A549 (cell line): ENCODE measurements at regions not wholly inside any gene's neighbourhood (a gene's known extent, or its start where the extent isn't known, plus 50 kb on each side); places are given as distances from the start of the nearest gene placed in this dataset.

Source experiments
- ATAC-seq, 2 experiments: fragments of 200-7000 bp in 1 of 2; fragments of >200 bp in 1 of 2; cut with Nextera tagmentation in 1 of 2; cut with Tn5 transposase in 1 of 2; 3 replicates each; pipeline versions ENCODE4 v1.8.0 to v1.9.1; 2018 to 2020; ENCODE audit warnings: mild to moderate bottlenecking in 1 of 2, moderate library complexity in 1 of 2
- CTCF ChIA-PET: fragments of 300-600 bp; sonication (Branson Sonifier 250); formaldehyde crosslinking; extraction: SDS; loops from one replicate; lab custom pipeline; 2021; ENCODE audit warnings: antibody characterized with exemption, inconsistent platforms; lab: Yijun Ruan, JAX
- POLR2A ChIA-PET: fragments of 350-600 bp; formaldehyde crosslinking; extraction: SDS; loops from one replicate; lab custom pipeline; 2021; ENCODE audit warnings: antibody characterized with exemption, inconsistent platforms; lab: Yijun Ruan, JAX
- DNase-seq, 2 experiments: peaks; one replicate each; pipeline versions ENCODE4 v3.0.0 to v3.0.0-alpha.2; 2011 to 2016; ENCODE audit warnings: low read depth in 1 of 2, low spot score in 1 of 2
- FAIRE-seq: peaks from 2 replicates; lab custom pipeline; 2011; peaks lifted over from hg19 to GRCh38; lab: Jason Lieb, UNC
- H3K27ac ChIP-seq, 2 experiments: fragments of >200 bp; sonication (Bioruptor Twin); formaldehyde crosslinking; 3 replicates each; pipeline ENCODE4 v1.5.1; 2016 to 2017
- H3K4me1 ChIP-seq: fragments of >200 bp; sonication (Bioruptor Twin); formaldehyde crosslinking; 3 replicates; pipeline ENCODE4 v1.6.1; 2016
- H3K4me2 ChIP-seq: fragments of >200 bp; sonication (Bioruptor Twin); formaldehyde crosslinking; 3 replicates; pipeline ENCODE4 v1.6.1; 2016
- H3K4me3 ChIP-seq: fragments of >200 bp; sonication (Bioruptor Twin); formaldehyde crosslinking; 3 replicates; pipeline ENCODE4 v1.5.1; 2016
- H3K9me3 ChIP-seq: fragments of >200 bp; sonication (Bioruptor Twin); formaldehyde crosslinking; 3 replicates; pipeline ENCODE4 v1.6.1; 2016
- CBX2 ChIP-seq: fragments of 200-600 bp; sonication (generic); IDR thresholded peaks from 2 replicates; pipeline ENCODE4 v1.6.1; 2016; ENCODE audit warnings: low read depth, mild to moderate bottlenecking, borderline replicate concordance
- CEBPB ChIP-seq, 2 experiments: fragments of >200 bp in 1 of 2; sonication (Bioruptor Twin) in 1 of 2; formaldehyde crosslinking in 1 of 2; IDR thresholded peaks; 2 replicates each; pipeline ENCODE4 v1.6.1; 2012 to 2016
- CHD2 ChIP-seq: fragments of 150-350 bp; IDR thresholded peaks from 2 replicates; pipeline ENCODE4 v1.6.1; 2014; ENCODE audit warnings: low read length; ENCODE audit not compliant: partially characterized antibody
- ESRRA ChIP-seq: fragments of 150-350 bp; IDR thresholded peaks from 2 replicates; pipeline ENCODE4 v1.6.1; 2014; ENCODE audit warnings: mild to moderate bottlenecking, low read length, borderline replicate concordance
- KDM5A ChIP-seq: fragments of 200-600 bp; sonication (generic); IDR thresholded peaks from 2 replicates; pipeline ENCODE4 v1.6.1; 2016; ENCODE audit warnings: antibody characterized with exemption, mild to moderate bottlenecking
- MAFK ChIP-seq: fragments of 450-650 bp; IDR thresholded peaks from 2 replicates; pipeline ENCODE4 v1.6.1; 2014; ENCODE audit not compliant: partially characterized antibody
- WGBS: methylation state at CpG from one replicate; pipeline ENCODE4 v1.1.6; 2017; ENCODE audit errors: missing lambda C conversion rate; 5-methylcytosine and 5-hydroxymethylcytosine counted together
- TF ChIP-seq, protein P1 (sequence below): fragments of 200-600 bp; sonication (generic); IDR thresholded peaks from 2 replicates; pipeline ENCODE4 v1.6.1; 2016; ENCODE audit warnings: antibody characterized with exemption, mild to moderate bottlenecking, moderate library complexity
- TF ChIP-seq, protein P2 (sequence below): fragments of >200 bp; sonication (Bioruptor Twin); formaldehyde crosslinking; IDR thresholded peaks from 3 replicates; pipeline ENCODE4 v1.6.1; 2016
- TF ChIP-seq, protein P3 (sequence below): fragments of 250-450 bp; sonication (Bioruptor Pico); IDR thresholded peaks from 2 replicates; pipeline ENCODE4 v1.5.0; 2021; ENCODE audit warnings: mild to moderate bottlenecking, moderate library complexity, borderline replicate concordance
- TF ChIP-seq, protein P4 (sequence below): fragments of 150-350 bp; IDR thresholded peaks from 2 replicates; pipeline ENCODE4 v1.6.1; 2014; ENCODE audit warnings: low read depth, mild to moderate bottlenecking, low read length
- TF ChIP-seq, protein P5 (sequence below): fragments of >200 bp; sonication (Bioruptor Twin); formaldehyde crosslinking; IDR thresholded peaks from 3 replicates; pipeline ENCODE4 v1.5.1; 2016

DNA sequence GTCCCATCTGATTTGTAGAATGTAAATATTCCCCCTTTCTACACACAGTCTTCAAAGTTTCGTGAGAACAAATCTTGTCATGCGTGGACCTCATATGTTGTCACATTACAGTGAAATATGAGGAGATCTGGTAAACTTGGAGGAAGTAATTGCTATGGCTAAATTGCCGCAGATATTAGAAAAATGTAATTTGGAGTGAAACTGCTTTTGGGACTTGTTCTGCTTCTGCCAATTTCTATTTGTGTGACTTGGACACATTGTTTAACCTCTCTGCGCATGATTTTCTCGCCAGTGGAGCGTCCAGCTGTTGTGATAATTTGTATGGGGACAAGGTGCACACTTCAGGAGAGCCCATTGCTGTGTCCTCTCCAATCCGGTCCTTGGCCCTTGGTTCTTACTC lies 693.1 kb upstream of the SLC10A2 start:
- no peak for ATAC-seq
- H3K9me3 ChIP-seq = no peaks in the 10 kb centered on the region
- no peak for FAIRE-seq
- TF ChIP-seq CEBPB (IDR thresholded peaks at IDR 0.05) (no peak), CHD2 (no peak), MAFK (no peak), KDM5A (no peak)
- TF ChIP-seq, protein P1, sequence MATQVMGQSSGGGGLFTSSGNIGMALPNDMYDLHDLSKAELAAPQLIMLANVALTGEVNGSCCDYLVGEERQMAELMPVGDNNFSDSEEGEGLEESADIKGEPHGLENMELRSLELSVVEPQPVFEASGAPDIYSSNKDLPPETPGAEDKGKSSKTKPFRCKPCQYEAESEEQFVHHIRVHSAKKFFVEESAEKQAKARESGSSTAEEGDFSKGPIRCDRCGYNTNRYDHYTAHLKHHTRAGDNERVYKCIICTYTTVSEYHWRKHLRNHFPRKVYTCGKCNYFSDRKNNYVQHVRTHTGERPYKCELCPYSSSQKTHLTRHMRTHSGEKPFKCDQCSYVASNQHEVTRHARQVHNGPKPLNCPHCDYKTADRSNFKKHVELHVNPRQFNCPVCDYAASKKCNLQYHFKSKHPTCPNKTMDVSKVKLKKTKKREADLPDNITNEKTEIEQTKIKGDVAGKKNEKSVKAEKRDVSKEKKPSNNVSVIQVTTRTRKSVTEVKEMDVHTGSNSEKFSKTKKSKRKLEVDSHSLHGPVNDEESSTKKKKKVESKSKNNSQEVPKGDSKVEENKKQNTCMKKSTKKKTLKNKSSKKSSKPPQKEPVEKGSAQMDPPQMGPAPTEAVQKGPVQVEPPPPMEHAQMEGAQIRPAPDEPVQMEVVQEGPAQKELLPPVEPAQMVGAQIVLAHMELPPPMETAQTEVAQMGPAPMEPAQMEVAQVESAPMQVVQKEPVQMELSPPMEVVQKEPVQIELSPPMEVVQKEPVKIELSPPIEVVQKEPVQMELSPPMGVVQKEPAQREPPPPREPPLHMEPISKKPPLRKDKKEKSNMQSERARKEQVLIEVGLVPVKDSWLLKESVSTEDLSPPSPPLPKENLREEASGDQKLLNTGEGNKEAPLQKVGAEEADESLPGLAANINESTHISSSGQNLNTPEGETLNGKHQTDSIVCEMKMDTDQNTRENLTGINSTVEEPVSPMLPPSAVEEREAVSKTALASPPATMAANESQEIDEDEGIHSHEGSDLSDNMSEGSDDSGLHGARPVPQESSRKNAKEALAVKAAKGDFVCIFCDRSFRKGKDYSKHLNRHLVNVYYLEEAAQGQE = no peak
- TF ChIP-seq, protein P2, sequence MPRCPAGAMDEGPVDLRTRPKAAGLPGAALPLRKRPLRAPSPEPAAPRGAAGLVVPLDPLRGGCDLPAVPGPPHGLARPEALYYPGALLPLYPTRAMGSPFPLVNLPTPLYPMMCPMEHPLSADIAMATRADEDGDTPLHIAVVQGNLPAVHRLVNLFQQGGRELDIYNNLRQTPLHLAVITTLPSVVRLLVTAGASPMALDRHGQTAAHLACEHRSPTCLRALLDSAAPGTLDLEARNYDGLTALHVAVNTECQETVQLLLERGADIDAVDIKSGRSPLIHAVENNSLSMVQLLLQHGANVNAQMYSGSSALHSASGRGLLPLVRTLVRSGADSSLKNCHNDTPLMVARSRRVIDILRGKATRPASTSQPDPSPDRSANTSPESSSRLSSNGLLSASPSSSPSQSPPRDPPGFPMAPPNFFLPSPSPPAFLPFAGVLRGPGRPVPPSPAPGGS = no peak
- WGBS = 25% methylated on average over 7 of the region's 7 CpGs
- CTCF ChIA-PET = no interaction called here
- no peak overlapping the region for H3K4me2 ChIP-seq
- H3K27ac ChIP-seq = no peak overlapping the region
- POLR2A ChIA-PET = no interaction called here
- H3K4me1 ChIP-seq = no peaks in the 10 kb centered on the region
- DNase-seq = no peak
- no peak overlapping the region for H3K4me3 ChIP-seq

DNA sequence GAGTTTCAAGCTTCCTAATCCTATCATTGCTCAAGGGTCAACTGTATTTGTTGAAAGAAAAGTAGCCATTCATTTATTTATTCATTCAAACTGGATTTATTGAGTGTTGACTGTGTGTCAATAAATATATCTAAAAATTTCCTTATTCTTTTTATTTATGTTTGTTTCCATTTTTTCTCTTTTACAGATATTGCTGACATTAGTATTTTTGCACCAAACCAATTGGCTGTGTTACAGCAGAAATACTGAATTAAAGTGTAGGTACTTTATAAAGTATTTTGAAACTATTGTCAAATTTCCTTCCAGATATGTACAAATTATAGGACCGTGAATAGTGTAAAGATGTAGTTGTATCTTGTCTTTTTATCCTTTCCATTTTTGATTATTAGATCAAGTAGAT lies 692.0 kb upstream of the SLC10A2 start:
- CTCF ChIA-PET = no interaction called here
- no peak for FAIRE-seq
- WGBS = 0% methylated on average over 1 of the region's 1 CpG

More for the DNA sequence above, 692.0 kb upstream of the SLC10A2 start:
- no peaks in the 10 kb centered on the region for H3K9me3 ChIP-seq
- POLR2A ChIA-PET = no interaction called here
- ATAC-seq (no peak), DNase-seq (no peak)
- H3K4me2 ChIP-seq = no peak overlapping the region
- H3K27ac ChIP-seq = no peak overlapping the region
- no peaks in the 10 kb centered on the region for H3K4me1 ChIP-seq
- TF ChIP-seq MAFK (peak; percentile 5), CBX2 (no peak), ESRRA (no peak)
- TF ChIP-seq, protein P3, sequence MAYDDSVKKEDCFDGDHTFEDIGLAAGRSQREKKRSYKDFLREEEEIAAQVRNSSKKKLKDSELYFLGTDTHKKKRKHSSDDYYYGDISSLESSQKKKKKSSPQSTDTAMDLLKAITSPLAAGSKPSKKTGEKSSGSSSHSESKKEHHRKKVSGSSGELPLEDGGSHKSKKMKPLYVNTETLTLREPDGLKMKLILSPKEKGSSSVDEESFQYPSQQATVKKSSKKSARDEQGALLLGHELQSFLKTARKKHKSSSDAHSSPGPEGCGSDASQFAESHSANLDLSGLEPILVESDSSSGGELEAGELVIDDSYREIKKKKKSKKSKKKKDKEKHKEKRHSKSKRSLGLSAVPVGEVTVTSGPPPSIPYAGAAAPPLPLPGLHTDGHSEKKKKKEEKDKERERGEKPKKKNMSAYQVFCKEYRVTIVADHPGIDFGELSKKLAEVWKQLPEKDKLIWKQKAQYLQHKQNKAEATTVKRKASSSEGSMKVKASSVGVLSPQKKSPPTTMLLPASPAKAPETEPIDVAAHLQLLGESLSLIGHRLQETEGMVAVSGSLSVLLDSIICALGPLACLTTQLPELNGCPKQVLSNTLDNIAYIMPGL (CRISPR knock-in tag) = no peak
- TF ChIP-seq, protein P4, sequence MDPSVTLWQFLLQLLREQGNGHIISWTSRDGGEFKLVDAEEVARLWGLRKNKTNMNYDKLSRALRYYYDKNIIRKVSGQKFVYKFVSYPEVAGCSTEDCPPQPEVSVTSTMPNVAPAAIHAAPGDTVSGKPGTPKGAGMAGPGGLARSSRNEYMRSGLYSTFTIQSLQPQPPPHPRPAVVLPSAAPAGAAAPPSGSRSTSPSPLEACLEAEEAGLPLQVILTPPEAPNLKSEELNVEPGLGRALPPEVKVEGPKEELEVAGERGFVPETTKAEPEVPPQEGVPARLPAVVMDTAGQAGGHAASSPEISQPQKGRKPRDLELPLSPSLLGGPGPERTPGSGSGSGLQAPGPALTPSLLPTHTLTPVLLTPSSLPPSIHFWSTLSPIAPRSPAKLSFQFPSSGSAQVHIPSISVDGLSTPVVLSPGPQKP = no peak
- TF ChIP-seq, protein P5, sequence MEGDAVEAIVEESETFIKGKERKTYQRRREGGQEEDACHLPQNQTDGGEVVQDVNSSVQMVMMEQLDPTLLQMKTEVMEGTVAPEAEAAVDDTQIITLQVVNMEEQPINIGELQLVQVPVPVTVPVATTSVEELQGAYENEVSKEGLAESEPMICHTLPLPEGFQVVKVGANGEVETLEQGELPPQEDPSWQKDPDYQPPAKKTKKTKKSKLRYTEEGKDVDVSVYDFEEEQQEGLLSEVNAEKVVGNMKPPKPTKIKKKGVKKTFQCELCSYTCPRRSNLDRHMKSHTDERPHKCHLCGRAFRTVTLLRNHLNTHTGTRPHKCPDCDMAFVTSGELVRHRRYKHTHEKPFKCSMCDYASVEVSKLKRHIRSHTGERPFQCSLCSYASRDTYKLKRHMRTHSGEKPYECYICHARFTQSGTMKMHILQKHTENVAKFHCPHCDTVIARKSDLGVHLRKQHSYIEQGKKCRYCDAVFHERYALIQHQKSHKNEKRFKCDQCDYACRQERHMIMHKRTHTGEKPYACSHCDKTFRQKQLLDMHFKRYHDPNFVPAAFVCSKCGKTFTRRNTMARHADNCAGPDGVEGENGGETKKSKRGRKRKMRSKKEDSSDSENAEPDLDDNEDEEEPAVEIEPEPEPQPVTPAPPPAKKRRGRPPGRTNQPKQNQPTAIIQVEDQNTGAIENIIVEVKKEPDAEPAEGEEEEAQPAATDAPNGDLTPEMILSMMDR = no peak
- H3K4me3 ChIP-seq = no peak overlapping the region
